Erythroblast (primary cell): ENCODE measurements at regions not wholly inside any gene's neighbourhood (a gene's known extent, or its start where the extent isn't known, plus 50 kb on each side); places are given as distances from the start of the nearest gene placed in this dataset.
"Not testable (repeated sequence)": the region's sequence is repeated elsewhere in the genome, so short reads cannot be mapped to it uniquely, and the experiment has no call there.

Experiments
- GATA1 ChIP-seq: IDR thresholded peaks from 2 replicates; pipeline ENCODE4 v1.6.1; 2011; ENCODE audit warnings: low read depth, mild to moderate bottlenecking, control low read depth, low read length, moderate library complexity
- POLR2A ChIP-seq: IDR thresholded peaks from 2 replicates; pipeline ENCODE4 v1.6.1; 2011; ENCODE audit warnings: mild to moderate bottlenecking, low read length

GRCh38 chr6:4203642-4204417 is 68.5 kb upstream of the ECI2 start:
- TF ChIP-seq GATA1, POLR2A: not testable (repeated sequence)
